ENCODE measurements at regions not wholly inside any gene's neighbourhood (a gene's known extent, or its start where the extent isn't known, plus 50 kb on each side); places are given as distances from the start of the nearest gene placed in this dataset.
"Not testable (repeated sequence)": the region's sequence is repeated elsewhere in the genome, so short reads cannot be mapped to it uniquely, and the experiment has no call there.

DNA sequence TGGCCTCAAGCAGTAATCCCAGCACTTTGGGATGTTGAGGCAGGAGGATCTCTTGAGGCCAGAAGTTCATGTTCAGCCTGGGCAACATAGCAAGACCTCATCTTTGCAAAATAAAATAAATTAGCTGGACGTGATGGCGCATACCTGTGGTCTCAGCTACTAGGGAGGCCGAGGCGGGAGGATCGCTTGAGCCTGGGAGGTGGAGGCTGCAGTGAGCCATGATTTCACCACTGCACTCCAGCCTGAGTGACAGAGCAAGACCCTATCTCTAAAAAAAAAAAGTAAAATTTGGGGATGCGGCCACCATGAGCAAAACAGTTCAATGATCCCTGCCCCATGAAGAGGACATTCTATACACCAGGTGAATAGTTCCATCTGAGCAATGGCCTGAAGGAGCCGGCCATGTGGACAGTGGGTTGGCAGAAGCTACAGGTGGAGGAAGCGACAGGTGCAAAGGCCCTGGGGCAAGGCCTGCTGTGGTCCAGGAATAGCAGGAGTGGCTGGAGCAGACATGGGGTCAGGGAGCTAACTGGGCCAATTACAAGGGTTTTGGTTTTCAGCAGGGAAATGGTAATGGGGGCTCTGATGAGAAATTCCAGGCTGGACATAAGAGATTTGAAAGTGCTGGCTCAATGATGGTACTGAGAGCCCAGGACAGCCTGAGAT, 94.2 kb downstream of the CRLF3 start:
- TF ChIP-seq, protein P1, sequence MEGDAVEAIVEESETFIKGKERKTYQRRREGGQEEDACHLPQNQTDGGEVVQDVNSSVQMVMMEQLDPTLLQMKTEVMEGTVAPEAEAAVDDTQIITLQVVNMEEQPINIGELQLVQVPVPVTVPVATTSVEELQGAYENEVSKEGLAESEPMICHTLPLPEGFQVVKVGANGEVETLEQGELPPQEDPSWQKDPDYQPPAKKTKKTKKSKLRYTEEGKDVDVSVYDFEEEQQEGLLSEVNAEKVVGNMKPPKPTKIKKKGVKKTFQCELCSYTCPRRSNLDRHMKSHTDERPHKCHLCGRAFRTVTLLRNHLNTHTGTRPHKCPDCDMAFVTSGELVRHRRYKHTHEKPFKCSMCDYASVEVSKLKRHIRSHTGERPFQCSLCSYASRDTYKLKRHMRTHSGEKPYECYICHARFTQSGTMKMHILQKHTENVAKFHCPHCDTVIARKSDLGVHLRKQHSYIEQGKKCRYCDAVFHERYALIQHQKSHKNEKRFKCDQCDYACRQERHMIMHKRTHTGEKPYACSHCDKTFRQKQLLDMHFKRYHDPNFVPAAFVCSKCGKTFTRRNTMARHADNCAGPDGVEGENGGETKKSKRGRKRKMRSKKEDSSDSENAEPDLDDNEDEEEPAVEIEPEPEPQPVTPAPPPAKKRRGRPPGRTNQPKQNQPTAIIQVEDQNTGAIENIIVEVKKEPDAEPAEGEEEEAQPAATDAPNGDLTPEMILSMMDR (IDR thresholded peaks at IDR 0.05) = not testable (repeated sequence)
- not testable (repeated sequence) for TF ChIP-seq POLR2A, EP300, POLR2AphosphoS5 (IDR thresholded peaks at IDR 0.05)
